B cell (primary cell): ENCODE measurements at regions not wholly inside any gene's neighbourhood (a gene's known extent, or its start where the extent isn't known, plus 50 kb on each side); places are given as distances from the start of the nearest gene placed in this dataset.

Experiments
- ATAC-seq: fragments of 200-7000 bp; cut with Tn5 transposase; one replicate; pipeline ENCODE4 v1.10.0; 2021; ENCODE audit warnings: low read depth, mild to moderate bottlenecking, moderate number of reproducible peaks, moderate library complexity
- CTCF ChIA-PET: fragments of 350-600 bp; sonication (Branson Sonifier 250); formaldehyde crosslinking; loops from one replicate; lab custom pipeline; 2021; ENCODE audit warnings: antibody characterized with exemption, inconsistent platforms; lab: Charles Lee
- POLR2A ChIA-PET: fragments of 350-600 bp; sonication (Branson Sonifier 250); formaldehyde crosslinking; loops from one replicate; lab custom pipeline; 2021; ENCODE audit warnings: antibody characterized with exemption; lab: Charles Lee
- DNase-seq: peaks from one replicate; pipeline ENCODE4 v3.0.0; 2013
- H2AFZ ChIP-seq: 2 replicates; pipeline ENCODE4 v1.6.1; 2012; ENCODE audit warnings: mild to moderate bottlenecking, low read depth, low read length; ENCODE audit not compliant: insufficient read depth, poor library complexity, severe bottlenecking
- H3K27ac ChIP-seq, 2 donors: 1 replicate in 1 of 2; 2 replicates in 1 of 2; pipeline ENCODE4 v1.5.1; 2012 to 2013; ENCODE audit warnings: low read length in 2 of 2, mild to moderate bottlenecking in 2 of 2, moderate library complexity in 1 of 2
- H3K27me3 ChIP-seq, 4 experiments: fragments of 200-600 bp in 1 of 4; sonication (generic) in 1 of 4; replicated peaks in 1 of 4; 1 replicate in 2 of 4; 2 replicates in 2 of 4; pipeline versions ENCODE4 v1.6.1 to v1.7.0; 2013 to 2016; ENCODE audit warnings: low read length in 3 of 4, mild to moderate bottlenecking in 2 of 4, mixed read lengths in 1 of 4, moderate library complexity in 1 of 4; ENCODE audit not compliant: insufficient read depth in 4 of 4, control insufficient read depth in 3 of 4; ENCODE audit errors: control extremely low read depth in 1 of 4
- H3K36me3 ChIP-seq, 2 experiments: replicated peaks in 1 of 2; 1 replicate in 1 of 2; 2 replicates in 1 of 2; pipeline versions ENCODE4 v1.6.1 to v1.7.1; 2013; ENCODE audit warnings: low read length in 1 of 2; ENCODE audit not compliant: insufficient read depth in 2 of 2, control insufficient read depth in 1 of 2; ENCODE audit errors: control extremely low read depth in 1 of 2, extremely low read depth in 1 of 2
- H3K4me1 ChIP-seq, 2 donors: fragments of 200-600 bp in 1 of 2; sonication (generic) in 1 of 2; 1 replicate in 1 of 2; 2 replicates in 1 of 2; pipeline versions ENCODE4 v1.5.1 to v1.6.1; 2013 to 2017; ENCODE audit warnings: low read length in 2 of 2; ENCODE audit not compliant: control insufficient read depth in 2 of 2, insufficient read depth in 2 of 2
- H3K4me2 ChIP-seq: replicated peaks from 2 replicates; pipeline ENCODE3; 2012; ENCODE audit warnings: mild to moderate bottlenecking, low read depth, low read length; ENCODE audit not compliant: poor library complexity, severe bottlenecking
- H3K4me3 ChIP-seq, 5 experiments: fragments of 200-600 bp in 1 of 5; sonication (generic) in 1 of 5; 1 replicate in 3 of 5; 2 replicates in 2 of 5; pipeline versions ENCODE4 v1.5.1 to v1.7.0; 2011 to 2016; ENCODE audit warnings: low read length in 4 of 5, mild to moderate bottlenecking in 4 of 5, low read depth in 2 of 5, control low read depth in 1 of 5, moderate library complexity in 1 of 5; ENCODE audit not compliant: insufficient read depth in 1 of 5; ENCODE audit errors: control extremely low read depth in 1 of 5, extremely low read depth in 1 of 5
- H3K79me2 ChIP-seq: fragments of 200-600 bp; sonication (generic); one replicate; pipeline ENCODE4 v1.6.0; 2016; ENCODE audit warnings: low read length; ENCODE audit not compliant: control insufficient read depth, insufficient read depth
- H3K9ac ChIP-seq: fragments of 200-600 bp; sonication (generic); 2 replicates; pipeline ENCODE4 v1.6.1; 2017; ENCODE audit warnings: mild to moderate bottlenecking, low read length, moderate library complexity
- H3K9me3 ChIP-seq, 3 donors: one replicate each; pipeline versions ENCODE4 v1.6.1 to v1.7.1; 2013; ENCODE audit warnings: low read length in 2 of 3; ENCODE audit not compliant: control insufficient read depth in 2 of 3, insufficient read depth in 1 of 3; ENCODE audit errors: control extremely low read depth in 1 of 3
- H4K20me1 ChIP-seq: 2 replicates; pipeline ENCODE4 v1.6.0; 2012; ENCODE audit warnings: mild to moderate bottlenecking, low read length; ENCODE audit not compliant: insufficient read depth, control insufficient read depth, poor library complexity, severe bottlenecking
- H3K27ac Mint-ChIP-seq: one replicate; pipeline ENCODE4 v1.8.0; 2021; ENCODE audit warnings: mixed read lengths
- H3K27me3 Mint-ChIP-seq: one replicate; pipeline ENCODE4 v1.8.0; 2021; ENCODE audit warnings: mixed read lengths
- H3K4me1 Mint-ChIP-seq: one replicate; pipeline ENCODE4 v1.8.0; 2021; ENCODE audit warnings: mixed read lengths
- H3K4me3 Mint-ChIP-seq: one replicate; pipeline ENCODE4 v1.8.0; 2021; ENCODE audit warnings: mixed read lengths
- H3K9me3 Mint-ChIP-seq: one replicate; pipeline ENCODE4 v1.8.0; 2022; ENCODE audit warnings: mixed read lengths; ENCODE audit not compliant: insufficient read depth
- EZH2 ChIP-seq: IDR thresholded peaks from 2 replicates; pipeline ENCODE4 v1.6.1; 2012; ENCODE audit warnings: borderline replicate concordance, low read depth, mild to moderate bottlenecking, moderate library complexity, low read length; ENCODE audit not compliant: insufficient read depth, poor library complexity, severe bottlenecking
- WGBS: methylation state at CpG from one replicate; pipeline ENCODE4 v1.1.5; 2013; ENCODE audit warnings: missing lambda C conversion rate; ENCODE audit not compliant: insufficient coverage; 5-methylcytosine and 5-hydroxymethylcytosine counted together
- intact Hi-C: fragments of 100-400 bp; cut with micrococcal nuclease; formaldehyde crosslinking; loops from one replicate; pipeline ENCODE4 v1.10.0; 2022
- TF ChIP-seq, protein P1 (sequence below): fragments of 200-600 bp; IDR thresholded peaks from one replicate; pipeline ENCODE4 v1.8.0; 2022; ENCODE audit warnings: antibody characterized with exemption, mild to moderate bottlenecking

DNA sequence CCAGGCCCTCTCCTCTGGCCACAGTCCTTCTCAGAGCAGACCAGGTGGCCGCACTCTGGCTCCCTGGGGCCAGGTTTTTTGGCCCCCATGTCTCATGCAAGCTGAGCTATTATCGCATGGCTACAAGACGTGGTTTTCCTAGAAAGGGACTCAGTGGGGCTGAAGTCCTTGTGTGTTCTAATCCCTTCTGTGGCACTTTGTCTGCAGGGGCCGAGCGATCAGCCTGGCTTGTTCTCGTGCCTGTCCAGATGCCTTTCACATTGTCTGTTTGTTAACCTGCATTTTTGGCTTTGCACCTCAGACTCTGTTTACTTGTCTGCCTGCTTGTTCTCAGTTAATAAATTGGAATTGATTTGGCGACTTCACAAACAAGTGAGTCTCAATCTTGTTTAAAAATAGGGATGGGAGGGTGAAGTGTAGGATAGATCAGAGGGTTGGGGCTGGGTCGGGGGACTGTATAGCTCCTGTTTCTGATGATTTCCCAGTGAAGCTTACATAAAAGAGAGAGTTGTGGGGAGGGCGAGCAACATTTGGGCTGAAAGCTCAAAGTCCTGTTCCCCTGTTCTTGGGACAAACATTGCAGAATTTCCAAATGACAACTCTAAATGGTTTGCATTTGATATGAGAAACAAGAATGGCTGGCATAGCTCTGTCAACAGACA, 440.4 kb downstream of the COG6 start:
- POLR2A ChIA-PET: no interaction called here
- Mint-ChIP-seq H3K4me1 (peaks cover 6% of the 10 kb centered on the region), H3K27ac (no peak overlapping the region), H3K27me3 (no peaks in the 10 kb centered on the region), H3K9me3 (peaks cover 4% of the 10 kb centered on the region), H3K4me3 (no peak overlapping the region)
- Histone ChIP-seq H3K9me3 (peaks cover 0 to 12% (median 8%) of the 10 kb centered on the region in 3 donors), H3K4me3 (no peak overlapping the region), H4K20me1 (no peaks in the 10 kb centered on the region), H3K36me3 (no peaks in the 10 kb centered on the region), H2AFZ (no peak overlapping the region), H3K27ac (no peak overlapping the region), H3K4me1 (peaks cover 0 to 8% of the 10 kb centered on the region in 2 donors), H3K27me3 (no peaks in the 10 kb centered on the region), H3K79me2 (no peaks in the 10 kb centered on the region), H3K9ac (no peak overlapping the region), H3K4me2 (no peak overlapping the region)
- intact Hi-C loops: no loop called here
- CTCF ChIA-PET: no interaction called here
- ATAC-seq: no peak
- WGBS: over 99% methylated on average over 9 of the region's 9 CpGs
- DNase-seq: no peak
- TF ChIP-seq, protein P1, sequence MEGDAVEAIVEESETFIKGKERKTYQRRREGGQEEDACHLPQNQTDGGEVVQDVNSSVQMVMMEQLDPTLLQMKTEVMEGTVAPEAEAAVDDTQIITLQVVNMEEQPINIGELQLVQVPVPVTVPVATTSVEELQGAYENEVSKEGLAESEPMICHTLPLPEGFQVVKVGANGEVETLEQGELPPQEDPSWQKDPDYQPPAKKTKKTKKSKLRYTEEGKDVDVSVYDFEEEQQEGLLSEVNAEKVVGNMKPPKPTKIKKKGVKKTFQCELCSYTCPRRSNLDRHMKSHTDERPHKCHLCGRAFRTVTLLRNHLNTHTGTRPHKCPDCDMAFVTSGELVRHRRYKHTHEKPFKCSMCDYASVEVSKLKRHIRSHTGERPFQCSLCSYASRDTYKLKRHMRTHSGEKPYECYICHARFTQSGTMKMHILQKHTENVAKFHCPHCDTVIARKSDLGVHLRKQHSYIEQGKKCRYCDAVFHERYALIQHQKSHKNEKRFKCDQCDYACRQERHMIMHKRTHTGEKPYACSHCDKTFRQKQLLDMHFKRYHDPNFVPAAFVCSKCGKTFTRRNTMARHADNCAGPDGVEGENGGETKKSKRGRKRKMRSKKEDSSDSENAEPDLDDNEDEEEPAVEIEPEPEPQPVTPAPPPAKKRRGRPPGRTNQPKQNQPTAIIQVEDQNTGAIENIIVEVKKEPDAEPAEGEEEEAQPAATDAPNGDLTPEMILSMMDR: no peak
- TF ChIP-seq EZH2: no peak

DNA sequence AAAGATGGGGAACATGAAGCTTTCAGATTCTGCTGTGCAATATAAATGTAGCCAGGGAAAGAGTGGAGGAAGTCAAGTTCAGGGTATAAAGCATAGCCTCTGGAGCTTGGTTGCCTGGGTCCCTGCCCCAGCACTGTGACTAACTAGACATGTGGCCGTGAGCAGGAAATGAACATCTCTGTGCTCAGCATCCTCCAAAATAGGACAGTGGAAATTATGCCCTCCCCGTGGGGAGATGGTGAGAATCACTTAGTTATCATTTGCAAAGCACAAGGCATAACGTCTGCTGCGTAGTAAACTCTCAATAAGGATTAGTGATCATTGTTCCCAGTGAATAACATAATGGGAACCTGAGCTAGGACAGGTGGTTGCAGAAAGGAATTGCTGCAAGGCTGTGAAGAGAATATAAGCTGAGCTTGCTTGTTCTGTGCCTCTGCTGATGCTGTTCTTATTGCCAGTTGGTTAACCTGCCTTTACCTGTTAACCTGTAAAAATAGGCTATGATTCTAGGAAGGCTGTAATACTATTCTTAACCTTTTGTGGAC, 441.0 kb downstream of the COG6 start:
- DNase-seq (no peak), ATAC-seq (no peak)
- Mint-ChIP-seq H3K4me1 (peaks cover 11% of the 10 kb centered on the region), H3K4me3 (no peak overlapping the region), H3K27me3 (no peaks in the 10 kb centered on the region), H3K27ac (no peak overlapping the region), H3K9me3 (peaks cover 4% of the 10 kb centered on the region)
- TF ChIP-seq EZH2: no peak
- TF ChIP-seq, protein P1: no peak
- H3K36me3 ChIP-seq: no peaks in the 10 kb centered on the region
- WGBS: 88% methylated on average over 3 of the region's 4 CpGs
- ChIA-PET CTCF (no interaction called here), POLR2A (no interaction called here)
- no peaks in the 10 kb centered on the region for H3K27me3 ChIP-seq
- no peak overlapping the region for H3K4me2 ChIP-seq
- H4K20me1 ChIP-seq: no peaks in the 10 kb centered on the region
- intact Hi-C loops: no loop called here
- H3K4me3 ChIP-seq: no peak overlapping the region
- H3K4me1 ChIP-seq: peaks cover 6 to 14% of the 10 kb centered on the region in 2 donors
- H3K79me2 ChIP-seq: no peaks in the 10 kb centered on the region
- no peak overlapping the region for H3K27ac ChIP-seq
- no peak overlapping the region for H3K9ac ChIP-seq
- H3K9me3 ChIP-seq: peaks cover 0 to 12% (median 8%) of the 10 kb centered on the region in 3 donors
- H2AFZ ChIP-seq: no peak overlapping the region
